Gastroesophageal sphincter (tissue), 3 donors: ENCODE measurements at regions not wholly inside any gene's neighbourhood (a gene's known extent, or its start where the extent isn't known, plus 50 kb on each side); places are given as distances from the start of the nearest gene placed in this dataset.

Source experiments
- POLR2A ChIP-seq, 2 donors: fragments of 450-650 bp; IDR thresholded peaks; one replicate each; pipeline ENCODE4 v1.6.1; 2017; ENCODE audit warnings: antibody characterized with exemption in 2 of 2, mild to moderate bottlenecking in 2 of 2, moderate library complexity in 1 of 2
- POLR2AphosphoS5 ChIP-seq: sonication (generic); formaldehyde crosslinking; IDR thresholded peaks from one replicate; pipeline ENCODE4 v1.6.1; 2017; ENCODE audit warnings: antibody characterized with exemption
- TF ChIP-seq, protein P1 (sequence below), 4 experiments: fragments of 200-600 bp in 2 of 4; fragments of 450-650 bp in 2 of 4; sonication (generic) in 1 of 4; IDR thresholded peaks; one replicate each; pipeline ENCODE4 v1.5.1; 2017 to 2019; ENCODE audit warnings: antibody characterized with exemption in 4 of 4, mild to moderate bottlenecking in 2 of 4, moderate library complexity in 2 of 4

DNA sequence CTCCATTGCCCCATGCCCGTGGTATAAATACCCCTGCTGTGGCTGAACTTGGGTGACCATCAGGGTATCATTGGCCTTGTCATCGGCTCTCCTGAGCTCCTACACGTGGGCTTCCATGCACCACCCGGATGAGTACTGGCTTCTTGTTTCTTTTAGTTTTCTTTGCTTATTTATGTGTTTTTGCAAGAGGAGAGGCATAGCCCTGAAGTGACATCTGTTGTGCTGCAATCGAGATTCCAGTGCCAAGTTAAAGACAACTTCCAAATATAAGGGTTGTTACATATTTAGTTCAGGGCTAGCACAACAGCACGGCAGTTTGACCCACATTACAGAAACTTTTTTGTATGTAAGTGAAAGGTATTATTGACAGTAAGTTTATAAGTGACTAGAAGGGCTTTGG lies 1087.1 kb downstream of the TBC1D22A start:
- TF ChIP-seq POLR2AphosphoS5 (no peak), POLR2A (IDR thresholded peaks at IDR 0.05) (no peak)
- TF ChIP-seq, protein P1, sequence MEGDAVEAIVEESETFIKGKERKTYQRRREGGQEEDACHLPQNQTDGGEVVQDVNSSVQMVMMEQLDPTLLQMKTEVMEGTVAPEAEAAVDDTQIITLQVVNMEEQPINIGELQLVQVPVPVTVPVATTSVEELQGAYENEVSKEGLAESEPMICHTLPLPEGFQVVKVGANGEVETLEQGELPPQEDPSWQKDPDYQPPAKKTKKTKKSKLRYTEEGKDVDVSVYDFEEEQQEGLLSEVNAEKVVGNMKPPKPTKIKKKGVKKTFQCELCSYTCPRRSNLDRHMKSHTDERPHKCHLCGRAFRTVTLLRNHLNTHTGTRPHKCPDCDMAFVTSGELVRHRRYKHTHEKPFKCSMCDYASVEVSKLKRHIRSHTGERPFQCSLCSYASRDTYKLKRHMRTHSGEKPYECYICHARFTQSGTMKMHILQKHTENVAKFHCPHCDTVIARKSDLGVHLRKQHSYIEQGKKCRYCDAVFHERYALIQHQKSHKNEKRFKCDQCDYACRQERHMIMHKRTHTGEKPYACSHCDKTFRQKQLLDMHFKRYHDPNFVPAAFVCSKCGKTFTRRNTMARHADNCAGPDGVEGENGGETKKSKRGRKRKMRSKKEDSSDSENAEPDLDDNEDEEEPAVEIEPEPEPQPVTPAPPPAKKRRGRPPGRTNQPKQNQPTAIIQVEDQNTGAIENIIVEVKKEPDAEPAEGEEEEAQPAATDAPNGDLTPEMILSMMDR (IDR thresholded peaks at IDR 0.05): no peak
